GM23248 (cell line): ENCODE measurements at regions not wholly inside any gene's neighbourhood (a gene's known extent, or its start where the extent isn't known, plus 50 kb on each side); places are given as distances from the start of the nearest gene placed in this dataset.

Experiments
- DNase-seq: peaks from one replicate; pipeline ENCODE4 v3.0.0-alpha.2; 2015
- H2AFZ ChIP-seq: fragments of 200-600 bp; sonication (generic); 2 replicates; pipeline ENCODE4 v1.6.1; 2016; ENCODE audit warnings: antibody characterized with exemption
- H3F3A ChIP-seq: fragments of 200-600 bp; sonication (generic); 2 replicates; pipeline ENCODE4 v1.6.1; 2016; ENCODE audit warnings: mild to moderate bottlenecking, antibody characterized with exemption, mixed run types; ENCODE audit not compliant: insufficient read depth
- H3K27ac ChIP-seq: fragments of 200-600 bp; sonication (generic); 2 replicates; pipeline ENCODE4 v1.5.1; 2016; ENCODE audit warnings: mild to moderate bottlenecking
- H3K27me3 ChIP-seq: fragments of 200-600 bp; sonication (generic); replicated peaks from 2 replicates; pipeline ENCODE4 v1.6.1; 2016; ENCODE audit warnings: mild to moderate bottlenecking; ENCODE audit not compliant: insufficient read depth
- H3K36me3 ChIP-seq: fragments of 200-600 bp; sonication (generic); 2 replicates; pipeline ENCODE4 v1.6.1; 2016; ENCODE audit warnings: low read depth, mild to moderate bottlenecking
- H3K4me1 ChIP-seq: fragments of 200-600 bp; sonication (generic); 2 replicates; pipeline ENCODE4 v1.6.1; 2016; ENCODE audit warnings: mild to moderate bottlenecking; ENCODE audit not compliant: insufficient read depth
- H3K4me2 ChIP-seq: fragments of 200-600 bp; sonication (generic); one replicate; pipeline ENCODE4 v1.6.1; 2016; ENCODE audit warnings: mild to moderate bottlenecking; ENCODE audit not compliant: unreplicated experiment
- H3K4me3 ChIP-seq: fragments of 200-600 bp; sonication (generic); 2 replicates; pipeline ENCODE4 v1.5.1; 2016; ENCODE audit warnings: mild to moderate bottlenecking
- H3K79me2 ChIP-seq: fragments of 200-600 bp; sonication (generic); 2 replicates; pipeline ENCODE4 v1.6.1; 2016; ENCODE audit warnings: mild to moderate bottlenecking; ENCODE audit not compliant: insufficient read depth
- H3K9ac ChIP-seq: fragments of 200-600 bp; sonication (generic); 2 replicates; pipeline ENCODE4 v1.6.1; 2016; ENCODE audit warnings: mild to moderate bottlenecking
- H3K9me2 ChIP-seq: fragments of 200-600 bp; sonication (generic); 2 replicates; pipeline ENCODE4 v1.6.1; 2016; ENCODE audit warnings: mixed run types, mild to moderate bottlenecking, moderate library complexity; ENCODE audit not compliant: insufficient read depth
- H3K9me3 ChIP-seq: fragments of 200-600 bp; sonication (generic); one replicate; pipeline ENCODE4 v1.6.1; 2017; ENCODE audit warnings: low read depth
- H4K20me1 ChIP-seq: fragments of 200-600 bp; sonication (generic); 2 replicates; pipeline ENCODE4 v1.6.0; 2016; ENCODE audit not compliant: insufficient read depth
- EZH2 ChIP-seq: fragments of 200-600 bp; sonication (generic); IDR thresholded peaks from 2 replicates; pipeline ENCODE4 v1.6.1; 2018; ENCODE audit warnings: antibody characterized with exemption, mild to moderate bottlenecking; ENCODE audit not compliant: insufficient read depth, poor library complexity, severe bottlenecking
- EZH2phosphoT487 ChIP-seq: fragments of 200-600 bp; sonication (generic); IDR thresholded peaks from 2 replicates; pipeline ENCODE4 v1.6.1; 2018; ENCODE audit warnings: antibody characterized with exemption, moderate library complexity, mild to moderate bottlenecking, low read depth; ENCODE audit not compliant: insufficient read depth
- WGBS, 2 experiments: methylation state at CpG; one replicate each; pipeline ENCODE4 v1.1.6; 2015 to 2017; ENCODE audit warnings: low lambda C conversion rate in 2 of 2, low coverage in 1 of 2; ENCODE audit errors: missing lambda C conversion rate in 2 of 2; 5-methylcytosine and 5-hydroxymethylcytosine counted together
- in situ Hi-C: fragments of 300-500 bp; cut with MboI; formaldehyde crosslinking; loops from 2 replicates; pipeline ENCODE4 v1.15.0; 2020

DNA sequence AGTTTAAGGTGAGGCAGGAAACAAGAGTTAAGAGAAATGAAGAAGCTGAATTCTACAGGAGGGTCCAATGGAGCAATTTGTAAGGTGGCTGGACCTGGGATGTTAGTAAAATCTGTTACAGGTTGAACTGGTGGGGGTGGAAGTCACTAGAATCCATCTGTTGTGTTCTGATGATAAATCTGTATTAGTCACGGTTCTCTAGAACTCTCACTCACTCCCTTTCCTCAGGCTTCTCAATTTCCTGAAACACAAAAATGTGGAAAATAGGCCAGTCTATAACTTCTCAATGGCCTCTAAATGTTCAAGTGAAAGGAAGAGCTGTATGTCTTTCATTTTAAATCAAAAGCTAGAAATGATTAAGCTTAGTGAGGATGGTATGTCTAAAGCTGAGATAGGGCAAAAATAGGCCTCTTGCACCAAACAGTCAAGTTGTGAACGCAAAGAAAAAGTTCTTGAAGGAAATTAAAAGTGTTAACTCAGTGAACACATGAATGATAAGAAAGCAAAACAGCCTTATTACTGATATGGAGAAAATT, 180.2 kb upstream of the CBLB start:
- no peak overlapping the region for H3K9ac ChIP-seq
- peaks cover 3% of the 10 kb centered on the region; the same call in 1 of the 2 replicates for H3K9me2 ChIP-seq
- H3K9me3 ChIP-seq, result no peaks in the 10 kb centered on the region
- H4K20me1 ChIP-seq, result no peaks in the 10 kb centered on the region
- no peak for DNase-seq
- WGBS, 2 experiments, result 90 to 93% methylated on average over 2 of the region's 2 CpGs
- no peak overlapping the region for H2AFZ ChIP-seq
- H3K36me3 ChIP-seq, result no peaks in the 10 kb centered on the region
- no peak overlapping the region for H3K27ac ChIP-seq
- TF ChIP-seq EZH2phosphoT487 (no peak), EZH2 (no peak)
- no peaks in the 10 kb centered on the region for H3K79me2 ChIP-seq
- H3K4me2 ChIP-seq, result no peak overlapping the region
- H3K27me3 ChIP-seq, result no peaks in the 10 kb centered on the region
- H3K4me3 ChIP-seq, result no peak overlapping the region
- H3F3A ChIP-seq, result no peaks in the 10 kb centered on the region; the same call in 1 of the 2 replicates
- H3K4me1 ChIP-seq, result peaks cover 10% of the 10 kb centered on the region
- in situ Hi-C loops, result no loop called here

DNA sequence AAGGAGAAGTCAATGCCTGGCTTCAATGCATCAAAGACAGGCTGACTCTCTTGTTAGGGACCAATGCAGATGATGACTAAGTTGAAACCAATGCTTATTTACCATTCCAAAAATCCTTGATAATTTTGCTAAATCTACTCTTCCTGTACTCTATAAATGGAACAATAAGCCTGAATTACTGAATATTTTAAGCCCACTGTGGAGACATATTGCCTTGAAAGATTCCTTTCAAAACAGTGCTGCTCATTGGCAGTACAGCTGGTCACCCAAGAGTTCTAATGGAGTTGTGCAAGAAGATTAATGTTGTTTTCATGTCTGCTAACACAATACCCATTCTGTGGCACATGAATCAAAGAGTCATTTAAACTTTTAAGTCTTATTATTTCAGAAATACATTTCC, 181.0 kb upstream of the CBLB start:
- Histone ChIP-seq H3K9me2 (peaks cover 3% of the 10 kb centered on the region; the same call in 1 of the 2 replicates), H4K20me1 (no peaks in the 10 kb centered on the region), H3K27me3 (no peaks in the 10 kb centered on the region), H3K27ac (no peak overlapping the region), H3F3A (no peaks in the 10 kb centered on the region; the same call in 1 of the 2 replicates), H3K4me2 (no peak overlapping the region), H3K9me3 (no peaks in the 10 kb centered on the region), H3K4me3 (no peak overlapping the region), H3K79me2 (no peaks in the 10 kb centered on the region), H3K36me3 (no peaks in the 10 kb centered on the region), H2AFZ (no peak overlapping the region), H3K9ac (no peak overlapping the region), H3K4me1 (peaks cover 10% of the 10 kb centered on the region)
- in situ Hi-C loops, result no loop called here
- TF ChIP-seq EZH2 (no peak), EZH2phosphoT487 (no peak)
- DNase-seq, result no peak

DNA sequence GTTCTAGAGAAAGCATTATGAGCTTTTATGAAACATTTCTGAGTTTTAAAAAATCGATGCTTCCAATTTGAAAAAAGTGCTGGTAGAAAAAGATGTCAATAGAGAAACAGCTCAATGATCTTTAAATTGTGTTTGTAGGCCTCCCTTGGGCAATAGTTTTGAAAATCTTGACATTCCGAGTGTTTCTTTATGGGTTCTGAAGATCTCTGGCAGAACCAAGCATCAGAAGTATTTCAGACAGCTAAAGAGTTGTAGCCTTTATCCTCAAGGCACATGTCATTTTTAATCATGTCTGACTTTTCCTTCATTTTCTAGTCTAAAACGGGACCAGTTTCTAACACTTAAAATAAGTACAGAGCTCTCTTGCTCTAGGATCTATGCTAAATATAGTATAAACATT, 188.1 kb upstream of the CBLB start:
- TF ChIP-seq EZH2phosphoT487, result no peak
- no peak for TF ChIP-seq EZH2
- no peaks in the 10 kb centered on the region for H3K27me3 ChIP-seq
- H3K79me2 ChIP-seq, result no peaks in the 10 kb centered on the region
- H3K9ac ChIP-seq, result no peak overlapping the region
- no peaks in the 10 kb centered on the region for H3K4me1 ChIP-seq
- no peak for DNase-seq
- WGBS, 2 experiments, result 66 to 74% methylated on average over 3 of the region's 3 CpGs
- no peak overlapping the region for H2AFZ ChIP-seq
- H3F3A ChIP-seq, result no peaks in the 10 kb centered on the region
- in situ Hi-C loops, result no loop called here
- H4K20me1 ChIP-seq, result no peaks in the 10 kb centered on the region
- no peak overlapping the region for H3K4me3 ChIP-seq
- H3K4me2 ChIP-seq, result no peak overlapping the region
- H3K9me2 ChIP-seq, result no peaks in the 10 kb centered on the region
- H3K27ac ChIP-seq, result no peak overlapping the region
- H3K9me3 ChIP-seq, result no peaks in the 10 kb centered on the region
- H3K36me3 ChIP-seq, result no peaks in the 10 kb centered on the region

DNA sequence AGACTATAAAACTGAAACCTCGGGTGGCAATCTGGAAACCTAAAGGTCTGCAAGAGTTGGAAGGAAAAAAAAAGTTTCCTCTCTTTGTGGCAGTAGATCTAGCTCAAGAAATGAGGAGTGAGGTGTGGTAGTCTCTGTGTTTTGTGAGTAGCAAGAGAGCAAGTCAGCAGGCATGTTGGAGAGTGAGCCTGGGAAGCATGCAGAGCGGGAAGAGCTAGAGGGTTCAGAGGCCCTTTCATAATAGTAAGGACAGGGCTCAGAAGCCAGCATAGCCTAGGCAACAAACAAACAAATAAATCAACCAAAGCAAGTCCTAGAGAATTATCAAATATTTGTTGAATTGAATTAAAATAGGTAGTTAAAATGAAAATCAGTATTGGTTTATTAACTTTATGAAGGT, 189.7 kb upstream of the CBLB start:
- in situ Hi-C loops, result no loop called here
- no peaks in the 10 kb centered on the region for H3K9me3 ChIP-seq
- H3K9me2 ChIP-seq, result no peaks in the 10 kb centered on the region
- no peak overlapping the region for H3K9ac ChIP-seq
- H3K4me1 ChIP-seq, result no peaks in the 10 kb centered on the region
- peak; percentile 24 for DNase-seq
- no peaks in the 10 kb centered on the region for H4K20me1 ChIP-seq
- H3K4me2 ChIP-seq, result no peak overlapping the region
- 38 to 39% methylated on average over 2 of the region's 2 CpGs for WGBS, 2 experiments
- no peaks in the 10 kb centered on the region for H3K36me3 ChIP-seq
- H3K79me2 ChIP-seq, result no peaks in the 10 kb centered on the region
- H3K27ac ChIP-seq, result no peak overlapping the region
- H3K4me3 ChIP-seq, result no peak overlapping the region
- no peaks in the 10 kb centered on the region for H3F3A ChIP-seq
- TF ChIP-seq EZH2, result no peak
- TF ChIP-seq EZH2phosphoT487, result no peak
- H2AFZ ChIP-seq, result peak overlapping the region; percentile 28; the same call in 1 of the 2 replicates
- H3K27me3 ChIP-seq, result no peaks in the 10 kb centered on the region

- Histone ChIP-seq H3K4me3 (no peak overlapping the region), H3K9me2 (no peaks in the 10 kb centered on the region), H3K27me3 (no peaks in the 10 kb centered on the region), H3K27ac (no peak overlapping the region), H3K4me1 (no peaks in the 10 kb centered on the region), H2AFZ (no peak overlapping the region), H3K9ac (no peak overlapping the region), H3F3A (no peaks in the 10 kb centered on the region), H3K79me2 (no peaks in the 10 kb centered on the region), H3K36me3 (no peaks in the 10 kb centered on the region), H3K4me2 (no peak overlapping the region), H3K9me3 (peaks cover 7% of the 10 kb centered on the region), H4K20me1 (no peaks in the 10 kb centered on the region)
- no peak for TF ChIP-seq EZH2phosphoT487
- no peak for TF ChIP-seq EZH2
- 70 to 77% methylated on average over 2 of the region's 2 CpGs for WGBS, 2 experiments
- no peak for DNase-seq
- in situ Hi-C loops, result no loop called here
These were observed 191.2 kb upstream of the CBLB start for GRCh38 chr3:106059953-106060517.
